Cortex of kidney (tissue), 1 donor: ENCODE measurements at regions not wholly inside any gene's neighbourhood (a gene's known extent, or its start where the extent isn't known, plus 50 kb on each side); places are given as distances from the start of the nearest gene placed in this dataset.
"Not testable (repeated sequence)": the region's sequence is repeated elsewhere in the genome, so short reads cannot be mapped to it uniquely, and the experiment has no call there.

ENCODE experiments used
- DNase-seq: peaks from one replicate; lab custom pipeline; 2025; lab: John Stamatoyannopoulos, UW

- no peak for DNase-seq
These were observed 124.3 kb upstream of the RASGEF1B start for GRCh38 chr4:81595798-81596610.

GRCh38 chr4:81595287-81595686 is 123.6 kb upstream of the RASGEF1B start:
- no peak for DNase-seq

- DNase-seq = no peak
These were observed 122.9 kb upstream of the RASGEF1B start for GRCh38 chr4:81594490-81595159.

- no peak for DNase-seq
These were observed 121.0 kb upstream of the RASGEF1B start for GRCh38 chr4:81592701-81593100.

GRCh38 chr4:81590596-81590995 is 118.9 kb upstream of the RASGEF1B start:
- DNase-seq = no peak

- no peak for DNase-seq
These were observed 117.6 kb upstream of the RASGEF1B start for GRCh38 chr4:81589262-81589661.

GRCh38 chr4:81586706-81587105 is 115.0 kb upstream of the RASGEF1B start:
- no peak for DNase-seq

- not testable (repeated sequence) for DNase-seq
These were observed 109.3 kb upstream of the RASGEF1B start for GRCh38 chr4:81580994-81581374.

GRCh38 chr4:81580346-81580993 is 108.8 kb upstream of the RASGEF1B start:
- no peak for DNase-seq

- no peak for DNase-seq
These were observed 105.7 kb upstream of the RASGEF1B start for GRCh38 chr4:81577392-81577791.

- no peak for DNase-seq
These were observed 103.3 kb upstream of the RASGEF1B start for GRCh38 chr4:81574991-81575390.

GRCh38 chr4:81573840-81574239 is 102.1 kb upstream of the RASGEF1B start:
- DNase-seq = no peak

GRCh38 chr4:81572402-81572801 is 100.7 kb upstream of the RASGEF1B start:
- DNase-seq = no peak

- DNase-seq = no peak
These were observed 99.4 kb upstream of the RASGEF1B start for GRCh38 chr4:81571105-81571504.

- no peak for DNase-seq
These were observed 94.5 kb upstream of the RASGEF1B start for GRCh38 chr4:81566161-81566591.

GRCh38 chr4:81565142-81565870 is 93.6 kb upstream of the RASGEF1B start:
- DNase-seq = no peak

GRCh38 chr4:81564025-81564424 is 92.3 kb upstream of the RASGEF1B start:
- DNase-seq = no peak

GRCh38 chr4:81562093-81562492 is 90.4 kb upstream of the RASGEF1B start:
- no peak for DNase-seq

GRCh38 chr4:81557306-81557705 is 85.6 kb upstream of the RASGEF1B start:
- DNase-seq = no peak

- DNase-seq = no peak
These were observed 83.8 kb upstream of the RASGEF1B start for GRCh38 chr4:81555489-81555888.

- no peak for DNase-seq
These were observed 80.4 kb upstream of the RASGEF1B start for GRCh38 chr4:81552086-81552485.

- DNase-seq = no peak
These were observed 78.7 kb upstream of the RASGEF1B start for GRCh38 chr4:81550388-81550859.
